IPS DF 6.9 (cell line): ENCODE measurements at regions not wholly inside any gene's neighbourhood (a gene's known extent, or its start where the extent isn't known, plus 50 kb on each side); places are given as distances from the start of the nearest gene placed in this dataset.
"Not testable (repeated sequence)": the region's sequence is repeated elsewhere in the genome, so short reads cannot be mapped to it uniquely, and the experiment has no call there.

Source experiments
- DNase-seq: peaks from one replicate; pipeline ENCODE4 v3.0.0-alpha.2; 2013; ENCODE audit warnings: low read depth, low spot score
- H3K27ac ChIP-seq: one replicate; pipeline ENCODE4 v1.5.1; 2013; ENCODE audit warnings: low read length, control low read depth
- H3K27me3 ChIP-seq: 2 replicates; pipeline ENCODE4 v1.6.1; 2013; ENCODE audit warnings: mild to moderate bottlenecking, low read length; ENCODE audit not compliant: control insufficient read depth, insufficient read depth
- H3K36me3 ChIP-seq: 2 replicates; pipeline ENCODE4 v1.6.1; 2013; ENCODE audit warnings: low read length; ENCODE audit not compliant: control insufficient read depth, insufficient read depth
- H3K4me1 ChIP-seq: 2 replicates; pipeline ENCODE4 v1.6.1; 2013; ENCODE audit warnings: low read length; ENCODE audit not compliant: control insufficient read depth, insufficient read depth
- H3K4me3 ChIP-seq: 2 replicates; pipeline ENCODE4 v1.5.1; 2013; ENCODE audit warnings: mild to moderate bottlenecking, low read length
- H3K9me3 ChIP-seq: 2 replicates; pipeline ENCODE4 v1.6.1; 2013; ENCODE audit warnings: low read length, inconsistent platforms; ENCODE audit not compliant: control insufficient read depth, insufficient read depth
- WGBS: extraction: QIAGEN DNeasy Blood & Tissue Kit; methylation state at CpG from one replicate; pipeline ENCODE4 v1.1.7; 2013; ENCODE audit warnings: mixed read lengths, missing lambda C conversion rate; ENCODE audit not compliant: insufficient read length, insufficient coverage; 5-methylcytosine and 5-hydroxymethylcytosine counted together

DNA sequence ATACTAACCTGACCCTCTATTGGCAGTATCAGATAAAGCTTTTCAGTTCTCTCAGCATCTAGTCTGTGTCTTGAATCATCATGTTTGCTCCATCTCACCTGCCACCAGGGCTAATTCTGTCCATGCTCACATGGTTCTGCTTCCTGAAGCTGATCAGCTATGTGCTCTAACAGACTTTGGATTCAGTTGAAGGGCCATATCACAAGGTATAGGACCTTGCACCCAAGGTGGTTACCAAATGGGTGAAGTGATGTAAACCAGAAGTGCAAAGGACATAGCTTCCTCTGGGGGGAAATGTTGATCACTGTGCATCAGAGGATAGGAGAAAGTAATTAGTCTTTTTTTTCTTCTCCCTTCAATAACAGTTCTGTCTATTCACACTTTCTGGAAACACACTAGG, 417.0 kb upstream of the ANO5 start:
- Histone ChIP-seq H3K9me3 (no peaks in the 10 kb centered on the region), H3K4me3 (no peak overlapping the region), H3K27me3 (no peaks in the 10 kb centered on the region), H3K27ac (no peak overlapping the region), H3K4me1 (no peaks in the 10 kb centered on the region), H3K36me3 (no peaks in the 10 kb centered on the region)
- DNase-seq = no peak

DNA sequence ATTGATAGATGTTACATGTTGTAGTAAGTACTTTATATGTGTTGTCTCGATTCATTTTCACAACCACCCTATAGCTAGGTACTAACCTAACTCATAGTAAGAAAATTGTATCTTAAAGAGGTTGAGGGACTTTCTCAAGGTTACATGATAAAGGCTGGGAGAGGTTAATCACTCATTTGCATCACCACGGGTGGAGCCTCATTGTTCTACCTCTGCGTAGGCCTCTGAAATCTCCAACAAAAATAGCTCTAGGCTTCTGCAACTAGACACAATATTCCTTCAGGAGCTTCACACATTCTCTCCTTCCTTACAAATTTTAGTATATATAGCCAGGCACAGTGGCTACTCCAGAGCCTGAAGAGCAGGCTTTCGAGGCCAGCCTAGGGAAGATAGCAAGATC, 408.9 kb upstream of the ANO5 start:
- Histone ChIP-seq H3K4me3 (no peak overlapping the region), H3K36me3 (no peaks in the 10 kb centered on the region), H3K4me1 (peaks cover 2% of the 10 kb centered on the region; the same call in 1 of the 2 replicates), H3K27ac (no peak overlapping the region), H3K9me3 (no peaks in the 10 kb centered on the region), H3K27me3 (no peaks in the 10 kb centered on the region)
- no peak for DNase-seq
- WGBS = no CpG with 5 or more reads among the region's 4 CpGs

DNA sequence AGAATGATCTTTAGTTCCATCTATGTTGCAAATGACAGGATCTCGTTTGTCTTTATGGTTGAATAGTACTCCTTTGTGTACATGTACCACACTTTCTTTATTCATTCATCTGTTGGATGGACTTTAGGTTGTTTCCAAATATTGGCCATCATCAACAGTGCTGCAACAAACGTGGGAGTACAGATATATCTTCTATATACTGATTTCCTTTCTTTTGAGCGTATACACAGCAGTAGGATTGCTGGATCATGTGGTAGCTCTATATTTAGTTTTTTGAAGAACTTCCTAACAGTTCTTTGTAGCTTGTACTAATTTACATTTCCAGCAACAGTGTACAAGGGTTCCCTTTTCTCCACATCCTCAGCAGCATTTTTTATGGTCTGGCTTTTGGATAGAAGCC, 407.5 kb upstream of the ANO5 start:
- no peak for DNase-seq
- Histone ChIP-seq H3K36me3 (no peaks in the 10 kb centered on the region), H3K9me3 (no peaks in the 10 kb centered on the region), H3K27ac (no peak overlapping the region), H3K4me1 (peaks cover 2% of the 10 kb centered on the region; the same call in 1 of the 2 replicates), H3K4me3 (no peak overlapping the region), H3K27me3 (no peaks in the 10 kb centered on the region)
- no CpG with 5 or more reads among the region's 3 CpGs for WGBS

DNA sequence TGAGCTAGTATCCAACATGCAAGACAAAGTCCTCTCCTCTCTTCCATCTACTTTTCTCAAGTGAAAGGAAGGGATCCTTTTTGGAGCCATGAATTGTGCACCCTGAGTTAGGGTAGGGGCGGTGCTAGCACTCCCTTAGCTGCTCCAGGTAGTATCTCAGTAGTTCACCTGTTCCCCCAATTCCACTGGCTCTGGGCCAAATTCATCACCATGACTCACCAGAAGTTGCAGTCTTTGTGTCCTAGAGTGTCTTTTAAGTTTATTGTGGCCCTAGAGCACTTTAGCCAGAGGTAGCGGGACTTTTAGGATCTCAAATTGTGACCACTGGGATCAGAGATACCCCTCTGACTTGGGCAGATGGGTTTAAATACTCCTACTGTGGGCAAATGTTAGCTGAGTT, 398.6 kb upstream of the ANO5 start:
- Histone ChIP-seq H3K4me3 (no peak overlapping the region), H3K27ac (no peak overlapping the region), H3K36me3 (no peaks in the 10 kb centered on the region), H3K9me3 (no peaks in the 10 kb centered on the region), H3K27me3 (no peaks in the 10 kb centered on the region), H3K4me1 (no peaks in the 10 kb centered on the region)
- no CpG with 5 or more reads among the region's 2 CpGs for WGBS
- DNase-seq = no peak

DNA sequence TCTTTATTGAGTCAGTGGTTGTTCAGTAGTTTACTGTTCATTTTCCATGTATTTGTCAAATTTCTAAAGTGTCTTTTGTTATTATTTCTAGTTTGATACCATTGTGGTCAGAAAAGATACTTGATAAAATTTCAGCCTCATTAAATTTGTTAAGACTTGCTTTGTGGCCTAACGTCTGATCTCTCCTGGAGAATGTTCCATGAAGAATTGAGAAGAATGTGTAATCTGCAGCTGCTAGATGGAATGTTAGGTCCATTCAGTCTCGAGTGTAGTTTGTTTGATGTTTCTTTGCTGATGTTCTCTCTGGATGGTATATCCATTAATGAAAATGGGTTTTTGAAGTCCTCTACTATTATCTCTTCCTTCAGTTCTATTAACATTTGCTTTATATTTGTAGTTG, 394.7 kb upstream of the ANO5 start:
- Histone ChIP-seq H3K4me1 (no peaks in the 10 kb centered on the region), H3K4me3 (no peak overlapping the region), H3K36me3 (no peaks in the 10 kb centered on the region), H3K27ac (no peak overlapping the region), H3K9me3 (no peaks in the 10 kb centered on the region), H3K27me3 (no peaks in the 10 kb centered on the region)
- DNase-seq = no peak
- no CpG with 5 or more reads among the region's 2 CpGs for WGBS

DNA sequence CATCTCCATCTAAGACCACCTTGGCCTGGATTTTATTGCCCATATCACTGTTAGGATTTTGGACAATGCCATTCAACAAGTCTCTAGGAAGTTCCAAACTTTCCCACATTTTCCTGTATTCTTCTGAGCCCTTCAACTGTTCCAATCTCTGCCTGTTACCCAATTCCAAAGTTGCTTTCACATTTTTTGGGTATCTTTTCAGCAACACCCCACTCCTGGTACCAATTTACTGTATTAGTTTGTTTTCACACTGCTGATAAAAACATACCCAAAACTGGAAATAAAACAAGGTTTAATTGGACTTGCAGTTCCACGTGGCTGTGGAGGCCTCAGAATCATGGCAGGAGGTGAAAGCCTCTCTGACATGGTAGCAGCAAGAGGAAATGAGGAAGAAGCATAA, 388.4 kb upstream of the ANO5 start:
- H3K4me1 ChIP-seq, H3K9me3 ChIP-seq, H3K4me3 ChIP-seq, H3K36me3 ChIP-seq, H3K27ac ChIP-seq, DNase-seq, H3K27me3 ChIP-seq: not testable (repeated sequence)
- no CpG with 5 or more reads among the region's 1 CpG for WGBS

DNA sequence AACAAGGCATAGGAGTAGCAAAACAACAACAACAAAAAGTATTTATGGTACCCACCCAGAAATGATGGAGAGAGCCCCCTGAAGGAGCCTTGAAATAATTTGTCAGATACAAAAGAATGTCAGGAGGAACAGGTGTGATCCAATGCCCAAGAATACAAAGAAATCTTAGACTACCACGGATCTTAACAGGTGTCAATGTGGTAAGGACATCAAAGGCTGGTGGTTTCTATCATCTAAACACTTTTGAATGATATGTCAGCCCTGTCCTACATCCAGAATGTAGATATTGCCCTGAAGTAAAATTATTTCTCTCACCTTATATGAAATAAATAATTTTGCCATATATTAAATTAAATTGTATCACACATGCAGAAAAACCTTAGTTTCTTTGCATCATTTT, 386.4 kb upstream of the ANO5 start:
- Histone ChIP-seq H3K36me3 (no peaks in the 10 kb centered on the region), H3K4me1 (no peaks in the 10 kb centered on the region), H3K9me3 (no peaks in the 10 kb centered on the region), H3K27ac (no peak overlapping the region), H3K27me3 (no peaks in the 10 kb centered on the region), H3K4me3 (no peak overlapping the region)
- no CpG with 5 or more reads among the region's 1 CpG for WGBS
- no peak for DNase-seq

DNA sequence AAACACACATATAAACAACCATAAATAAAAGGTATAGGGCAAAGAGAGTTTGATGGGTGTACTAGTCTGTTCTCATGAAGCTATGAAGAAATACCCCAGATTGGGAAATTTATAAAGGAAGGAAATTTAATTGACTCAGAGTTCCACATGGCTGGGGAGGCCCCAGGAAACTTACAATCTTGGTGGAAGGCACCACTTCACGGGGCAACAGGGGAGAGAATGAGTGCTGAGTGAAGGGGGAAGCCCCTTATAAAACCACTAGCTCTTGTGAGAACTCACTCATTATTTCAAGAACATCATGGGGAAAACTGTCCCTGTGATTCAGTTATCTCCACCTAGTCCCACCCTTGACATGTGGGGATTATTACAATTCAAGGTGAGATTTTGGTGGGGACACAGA, 385.9 kb upstream of the ANO5 start:
- WGBS = no CpG with 5 or more reads among the region's 1 CpG
- Histone ChIP-seq H3K4me3 (no peak overlapping the region), H3K9me3 (no peaks in the 10 kb centered on the region), H3K27me3 (no peaks in the 10 kb centered on the region), H3K36me3 (no peaks in the 10 kb centered on the region), H3K4me1 (no peaks in the 10 kb centered on the region), H3K27ac (no peak overlapping the region)
- no peak for DNase-seq

DNA sequence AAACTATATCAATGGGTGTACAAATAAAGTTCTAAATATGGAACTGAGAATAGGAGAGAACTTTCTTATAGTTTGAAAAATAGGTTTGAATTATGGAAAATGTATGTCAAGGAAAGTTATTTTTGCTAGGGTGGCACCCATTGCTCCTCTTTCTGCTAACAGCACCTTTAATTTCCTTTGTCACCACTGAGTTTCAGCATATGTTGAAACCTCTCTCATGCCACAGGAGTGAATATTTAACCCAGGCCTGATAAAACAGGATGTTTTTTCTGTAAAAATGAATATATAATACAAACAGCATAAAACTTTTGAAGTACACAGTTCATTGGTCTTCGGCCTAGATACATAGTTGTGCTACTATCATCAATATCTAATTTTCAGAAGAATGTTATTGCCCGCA, 385.5 kb upstream of the ANO5 start:
- Histone ChIP-seq H3K4me1 (no peaks in the 10 kb centered on the region), H3K27ac (no peak overlapping the region), H3K36me3 (no peaks in the 10 kb centered on the region), H3K9me3 (no peaks in the 10 kb centered on the region), H3K27me3 (no peaks in the 10 kb centered on the region), H3K4me3 (no peak overlapping the region)
- no peak for DNase-seq
- no CpG with 5 or more reads among the region's 2 CpGs for WGBS

DNA sequence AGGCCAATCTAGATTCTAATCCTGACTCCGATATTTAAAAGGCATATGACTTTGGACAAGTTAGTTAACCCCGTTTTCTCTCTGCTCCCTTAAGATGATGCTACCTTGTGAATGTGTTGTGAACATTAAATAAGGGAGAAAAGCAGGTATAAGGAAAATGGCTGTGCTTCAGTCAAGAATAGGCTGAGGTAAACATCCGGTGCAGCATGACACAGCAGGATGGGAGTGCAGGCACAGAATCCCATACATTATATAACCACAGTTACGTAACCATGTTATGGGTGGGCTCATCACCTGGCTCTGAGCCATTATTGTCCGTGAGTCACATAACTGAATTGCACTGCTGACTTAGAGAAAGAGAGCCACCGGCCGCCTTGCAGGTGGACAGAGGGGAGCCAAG, 382.2 kb upstream of the ANO5 start:
- H3K9me3 ChIP-seq = no peaks in the 10 kb centered on the region
- no peaks in the 10 kb centered on the region for H3K36me3 ChIP-seq
- no peak for DNase-seq
- WGBS = no CpG with 5 or more reads among the region's 7 CpGs
- no peak overlapping the region for H3K4me3 ChIP-seq
- no peaks in the 10 kb centered on the region for H3K27me3 ChIP-seq
- H3K27ac ChIP-seq = no peak overlapping the region
- no peaks in the 10 kb centered on the region for H3K4me1 ChIP-seq

DNA sequence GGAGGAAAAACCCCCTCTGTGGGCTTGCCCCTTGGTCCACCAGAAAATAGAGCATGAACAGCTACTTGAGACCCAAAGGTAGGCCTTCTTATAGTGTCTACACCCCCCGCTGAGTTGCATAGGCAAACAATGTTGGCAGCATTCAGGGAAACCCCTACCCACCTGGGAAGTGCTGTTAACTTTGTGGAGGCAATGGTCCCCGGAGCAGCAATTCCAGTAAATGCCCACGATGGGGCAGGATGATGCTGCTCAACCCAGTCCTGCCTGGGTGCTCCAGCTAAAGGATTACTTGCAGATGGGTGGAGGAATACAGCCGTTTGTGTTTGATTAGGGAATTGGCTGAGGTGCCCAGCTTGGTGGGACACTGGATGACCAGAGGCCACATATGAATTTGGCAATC, 381.3 kb upstream of the ANO5 start:
- Histone ChIP-seq H3K27me3 (no peaks in the 10 kb centered on the region), H3K27ac (no peak overlapping the region), H3K4me3 (no peak overlapping the region), H3K4me1 (no peaks in the 10 kb centered on the region), H3K36me3 (no peaks in the 10 kb centered on the region), H3K9me3 (no peaks in the 10 kb centered on the region)
- WGBS = no CpG with 5 or more reads among the region's 4 CpGs
- DNase-seq = peak; percentile 18
